ENCODE measurements at regions not wholly inside any gene's neighbourhood (a gene's known extent, or its start where the extent isn't known, plus 50 kb on each side); places are given as distances from the start of the nearest gene placed in this dataset.

DNA sequence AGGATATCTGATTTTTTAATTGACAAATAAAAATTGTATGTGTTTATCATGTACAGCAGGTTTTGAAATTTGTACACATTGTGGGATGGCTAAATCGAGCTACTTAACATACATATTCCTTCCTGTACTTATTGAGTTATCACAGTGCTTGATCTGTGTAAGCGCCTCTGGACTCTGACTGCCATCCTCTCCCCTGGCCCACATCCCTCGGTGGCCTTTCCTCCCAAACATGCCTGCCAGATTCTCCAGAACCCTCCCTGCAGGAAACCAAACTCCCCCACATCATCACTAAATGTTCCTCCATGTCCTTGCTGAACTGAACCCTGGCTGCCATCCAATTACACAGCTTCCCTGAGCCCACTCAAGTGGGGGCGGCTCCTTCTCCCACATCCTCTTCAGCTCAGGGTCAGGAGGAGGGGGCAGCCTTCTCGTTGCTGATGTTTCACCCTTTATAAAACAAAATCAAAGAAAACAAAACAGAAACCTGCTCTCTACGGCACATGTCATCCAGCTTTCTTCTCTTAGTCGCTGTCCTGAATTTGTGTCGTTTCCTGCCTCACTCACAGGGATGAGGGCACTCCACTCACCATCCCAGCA is 97.1 kb upstream of the SPATA13 start:
- no peak for TF ChIP-seq EZH2 (IDR thresholded peaks at IDR 0.05; ENCODE audit: insufficient read depth, low read length)
- no peak for TF ChIP-seq CTCF (IDR thresholded peaks at IDR 0.05; ENCODE audit: insufficient read depth, low read depth, low read length)

Measured in astrocyte (in vitro differentiated cells and primary cell).